H1 (cell line): ENCODE measurements at regions not wholly inside any gene's neighbourhood (a gene's known extent, or its start where the extent isn't known, plus 50 kb on each side); places are given as distances from the start of the nearest gene placed in this dataset.

ENCODE experiments used
- CTCF ChIA-PET: fragments of 300-600 bp; sonication (Branson Sonifier 250); formaldehyde crosslinking; loops from one replicate; lab custom pipeline; 2021; ENCODE audit not compliant: partially characterized antibody; lab: Charles Lee
- POLR2A ChIA-PET: fragments of 300-600 bp; sonication (Branson Sonifier 250); formaldehyde crosslinking; loops from one replicate; lab custom pipeline; 2021; ENCODE audit warnings: inconsistent platforms; ENCODE audit not compliant: partially characterized antibody; lab: Charles Lee
- DNase-seq, 2 experiments: peaks; one replicate each; pipeline versions ENCODE4 v3.0.0 to v3.0.0-alpha.2; 2010 to 2022; ENCODE audit warnings: low spot score in 2 of 2, low read depth in 1 of 2, mixed read lengths in 1 of 2
- FAIRE-seq: peaks from 2 replicates; lab custom pipeline; 2011; peaks lifted over from hg19 to GRCh38; lab: Jason Lieb, UNC
- H2AFZ ChIP-seq: 2 replicates; pipeline ENCODE4 v1.8.1; 2012; ENCODE audit warnings: low read length, inconsistent platforms
- H2AK5ac ChIP-seq: 2 replicates; pipeline ENCODE4 v1.6.1; 2013; ENCODE audit warnings: low read depth, low read length
- H2BK120ac ChIP-seq: replicated peaks from 2 replicates; pipeline ENCODE3; 2013; ENCODE audit warnings: low read depth, low read length, inconsistent platforms
- H2BK12ac ChIP-seq: 2 replicates; pipeline ENCODE4 v1.6.1; 2013; ENCODE audit warnings: low read depth, low read length
- H2BK15ac ChIP-seq: 2 replicates; pipeline ENCODE4 v1.6.1; 2013; ENCODE audit warnings: low read length
- H2BK20ac ChIP-seq: 2 replicates; pipeline ENCODE4 v1.6.1; 2013; ENCODE audit warnings: low read length
- H2BK5ac ChIP-seq: 2 replicates; pipeline ENCODE4 v1.6.1; 2013; ENCODE audit warnings: low read depth, low read length
- H3K14ac ChIP-seq: 2 replicates; pipeline ENCODE4 v1.6.1; 2013; ENCODE audit warnings: inconsistent platforms; ENCODE audit not compliant: insufficient read length
- H3K18ac ChIP-seq: 2 replicates; pipeline ENCODE4 v1.6.1; 2013; ENCODE audit warnings: low read length; ENCODE audit errors: extremely low read depth
- H3K23ac ChIP-seq: 2 replicates; pipeline ENCODE4 v1.6.1; 2013; ENCODE audit warnings: inconsistent platforms; ENCODE audit not compliant: insufficient read length
- H3K23me2 ChIP-seq: 2 replicates; pipeline ENCODE4 v1.6.1; 2013; ENCODE audit warnings: low read depth, low read length
- H3K27ac ChIP-seq: 2 replicates; pipeline ENCODE4 v1.6.1; 2011; ENCODE audit warnings: low read depth, low read length, inconsistent platforms
- H3K27me3 ChIP-seq, 4 experiments: replicated peaks in 1 of 4; 1 replicate in 1 of 4; 2 replicates in 3 of 4; pipeline versions ENCODE4 v1.6.1 to v1.8.1; 2011 to 2013; ENCODE audit warnings: low read length in 3 of 4, mild to moderate bottlenecking in 3 of 4, inconsistent platforms in 2 of 4, mixed read lengths in 2 of 4, moderate library complexity in 1 of 4; ENCODE audit not compliant: control insufficient read depth in 3 of 4, insufficient read depth in 3 of 4; ENCODE audit errors: extremely low read depth in 1 of 4
- H3K36me3 ChIP-seq, 4 experiments: 2 replicates each; pipeline versions ENCODE4 v1.6.1 to v1.8.1; 2011 to 2013; ENCODE audit warnings: mild to moderate bottlenecking in 4 of 4, low read length in 3 of 4, moderate library complexity in 2 of 4, control low read depth in 1 of 4, inconsistent platforms in 1 of 4; ENCODE audit not compliant: insufficient read depth in 4 of 4, control insufficient read depth in 2 of 4
- H3K4ac ChIP-seq: replicated peaks from 2 replicates; pipeline ENCODE3; 2013; ENCODE audit warnings: low read length, low read depth, mixed read lengths, inconsistent platforms; ENCODE audit not compliant: insufficient read length
- H3K4me1 ChIP-seq, 4 experiments: replicated peaks in 1 of 4; 1 replicate in 1 of 4; 2 replicates in 3 of 4; pipeline versions ENCODE4 v1.6.1 to v1.8.1; 2011 to 2013; ENCODE audit warnings: low read length in 3 of 4, inconsistent platforms in 2 of 4, mixed read lengths in 1 of 4; ENCODE audit not compliant: insufficient read depth in 4 of 4, control insufficient read depth in 3 of 4
- H3K4me2 ChIP-seq, 2 experiments: 2 replicates each; pipeline versions ENCODE4 v1.6.1 to v1.8.1; 2011 to 2013; ENCODE audit warnings: low read depth in 2 of 2, low read length in 2 of 2, control low read depth in 1 of 2, inconsistent platforms in 1 of 2, mild to moderate bottlenecking in 1 of 2; ENCODE audit not compliant: insufficient read depth in 1 of 2
- H3K4me3 ChIP-seq, 4 experiments: fragments of 200-600, 300-600 bp in 1 of 4; sonication (generic), shearing (Covaris generic), sonication (Bioruptor Twin) in 1 of 4; 2 replicates each; pipeline versions ENCODE4 v1.5.1 to v1.8.1; 2011 to 2016; ENCODE audit warnings: low read length in 4 of 4, low read depth in 3 of 4, control low read depth in 2 of 4, inconsistent platforms in 2 of 4, mild to moderate bottlenecking in 2 of 4, mixed read lengths in 1 of 4, moderate library complexity in 1 of 4; ENCODE audit not compliant: insufficient read depth in 2 of 4; ENCODE audit errors: extremely low read depth in 1 of 4
- H3K56ac ChIP-seq: replicated peaks from 2 replicates; pipeline ENCODE3; 2013; ENCODE audit warnings: low read depth, mild to moderate bottlenecking, mixed read lengths, low read length, inconsistent platforms; ENCODE audit not compliant: insufficient read length
- H3K79me1 ChIP-seq: 2 replicates; pipeline ENCODE4 v1.6.1; 2013; ENCODE audit warnings: low read depth, low read length, control low read depth
- H3K79me2 ChIP-seq, 2 experiments: 2 replicates each; pipeline versions ENCODE4 v1.6.1 to v1.8.1; 2012 to 2013; ENCODE audit warnings: low read length in 2 of 2, mild to moderate bottlenecking in 2 of 2, inconsistent platforms in 1 of 2; ENCODE audit not compliant: insufficient read depth in 2 of 2, control insufficient read depth in 1 of 2
- H3K9ac ChIP-seq, 4 experiments: replicated peaks in 1 of 4; 1 replicate in 1 of 4; 2 replicates in 3 of 4; pipeline versions ENCODE4 v1.6.1 to v1.8.1; 2011 to 2013; ENCODE audit warnings: low read depth in 3 of 4, low read length in 3 of 4, control low read depth in 2 of 4, mild to moderate bottlenecking in 2 of 4, moderate library complexity in 2 of 4, inconsistent platforms in 1 of 4; ENCODE audit errors: extremely low read depth in 1 of 4
- H3K9me3 ChIP-seq, 2 experiments: 2 replicates each; pipeline versions ENCODE4 v1.6.1 to v1.8.1; 2012 to 2013; ENCODE audit warnings: mild to moderate bottlenecking in 2 of 2, moderate library complexity in 2 of 2, control low read depth in 1 of 2, inconsistent platforms in 1 of 2, low read depth in 1 of 2, low read length in 1 of 2, mixed read lengths in 1 of 2; ENCODE audit not compliant: insufficient read depth in 2 of 2
- H4K20me1 ChIP-seq, 2 experiments: replicated peaks in 1 of 2; 2 replicates each; pipeline versions ENCODE3 to v1.8.1; 2011 to 2013; ENCODE audit warnings: inconsistent platforms in 2 of 2, low read length in 2 of 2, mild to moderate bottlenecking in 1 of 2; ENCODE audit not compliant: insufficient read depth in 2 of 2, control insufficient read depth in 1 of 2
- H4K5ac ChIP-seq: 2 replicates; pipeline ENCODE4 v1.6.1; 2013; ENCODE audit warnings: low read length, low read depth, mixed read lengths, inconsistent platforms; ENCODE audit not compliant: insufficient read length
- H4K8ac ChIP-seq: 2 replicates; pipeline ENCODE4 v1.8.0; 2013; ENCODE audit warnings: mild to moderate bottlenecking, moderate library complexity, low read length, inconsistent platforms; ENCODE audit not compliant: insufficient read depth; ENCODE audit errors: extremely low read depth
- H4K91ac ChIP-seq: replicated peaks from 2 replicates; pipeline ENCODE3; 2013; ENCODE audit warnings: low read length, mixed read lengths, inconsistent platforms; ENCODE audit not compliant: insufficient read length
- CBX8 ChIP-seq: fragments of 300-800, 300-1000 bp; sonication (generic); IDR thresholded peaks from 2 replicates; pipeline ENCODE4 v1.7.1; 2016; ENCODE audit warnings: low read depth, low read length, borderline replicate concordance
- CEBPB ChIP-seq: IDR thresholded peaks from 2 replicates; pipeline ENCODE4 v1.6.1; 2012; ENCODE audit warnings: low read depth, low read length
- CREB1 ChIP-seq: IDR thresholded peaks from 2 replicates; pipeline ENCODE4 v1.6.1; 2012; ENCODE audit warnings: inconsistent platforms
- EGR1 ChIP-seq: IDR thresholded peaks from 2 replicates; pipeline ENCODE4 v1.6.1; 2011; ENCODE audit warnings: low read depth, low read length, borderline replicate concordance
- GABPA ChIP-seq: IDR thresholded peaks from 2 replicates; pipeline ENCODE4 v1.6.1; 2011; ENCODE audit warnings: mild to moderate bottlenecking, low read length, moderate library complexity, borderline replicate concordance; ENCODE audit not compliant: insufficient read depth
- NANOG ChIP-seq: IDR thresholded peaks from 2 replicates; pipeline ENCODE4 v1.6.1; 2011; ENCODE audit warnings: low read length, low read depth, mild to moderate bottlenecking, inconsistent platforms; ENCODE audit not compliant: insufficient read depth, poor library complexity, severe bottlenecking
- SP4 ChIP-seq: IDR thresholded peaks from 2 replicates; pipeline ENCODE4 v1.6.1; 2012; ENCODE audit warnings: low read length, inconsistent platforms
- SRF ChIP-seq: IDR thresholded peaks from 2 replicates; pipeline ENCODE4 v1.6.1; 2011; ENCODE audit warnings: mild to moderate bottlenecking, low read depth, low read length, moderate library complexity
- TAF7 ChIP-seq: optimal IDR thresholded peaks from 2 replicates; pipeline ENCODE3; 2011; ENCODE audit warnings: low read depth, mild to moderate bottlenecking, inconsistent platforms, low read length, moderate library complexity, borderline replicate concordance
- TEAD4 ChIP-seq: IDR thresholded peaks from 2 replicates; pipeline ENCODE4 v1.6.1; 2012; ENCODE audit warnings: low read depth, low read length, inconsistent platforms, mixed read lengths
- ZNF274 ChIP-seq: IDR thresholded peaks from 2 replicates; pipeline ENCODE4 v1.7.0; 2012; ENCODE audit warnings: low read length, borderline replicate concordance; ENCODE audit errors: extremely low read depth
- WGBS, 2 experiments: shearing (Covaris generic) in 1 of 2; methylation state at CpG; one replicate each; pipeline versions ENCODE4 v1.1.6 to v1.1.7; 2013 to 2015; ENCODE audit warnings: low lambda C conversion rate in 2 of 2, mixed read lengths in 2 of 2, inconsistent platforms in 1 of 2, low coverage in 1 of 2, missing lambda C conversion rate in 1 of 2; ENCODE audit not compliant: insufficient replicate concordance in 2 of 2, insufficient coverage in 1 of 2, insufficient read length in 1 of 2; ENCODE audit errors: extremely low coverage in 1 of 2, missing lambda C conversion rate in 1 of 2; 5-methylcytosine and 5-hydroxymethylcytosine counted together
- TF ChIP-seq, protein P1 (sequence below): IDR thresholded peaks from 2 replicates; pipeline ENCODE4 v1.6.1; 2012; ENCODE audit warnings: inconsistent platforms
- TF ChIP-seq, protein P2 (sequence below), 3 experiments: IDR thresholded peaks; 1 replicate in 2 of 3; 2 replicates in 1 of 3; pipeline versions ENCODE4 v1.5.1 to v1.6.1; 2011; ENCODE audit warnings: low read length in 3 of 3, mild to moderate bottlenecking in 3 of 3, inconsistent platforms in 2 of 3, low read depth in 1 of 3, moderate library complexity in 1 of 3; ENCODE audit not compliant: insufficient read depth in 1 of 3; ENCODE audit errors: control extremely low read depth in 1 of 3

- no peak overlapping the region for H2BK12ac ChIP-seq
- H3K18ac ChIP-seq, result no peak overlapping the region
- no peaks in the 10 kb centered on the region for H3K36me3 ChIP-seq
- H4K5ac ChIP-seq, result no peak overlapping the region
- 92% methylated on average over 1 of the region's 1 CpG; no CpG with 5 or more reads in 1 of the 2 experiments for WGBS, 2 experiments
- no peak overlapping the region for H3K4me3 ChIP-seq
- CTCF ChIA-PET, result no interaction called here
- no peak overlapping the region for H2BK15ac ChIP-seq
- no peak overlapping the region for H3K27ac ChIP-seq
- FAIRE-seq (no peak), DNase-seq (no peak)
- H3K79me2 ChIP-seq, result no peaks in the 10 kb centered on the region
- H3K9me3 ChIP-seq, result no peaks in the 10 kb centered on the region
- H4K20me1 ChIP-seq, result no peaks in the 10 kb centered on the region
- H2BK120ac ChIP-seq, result no peak overlapping the region
- POLR2A ChIA-PET, result no interaction called here
- H2AK5ac ChIP-seq, result no peak overlapping the region
- no peak overlapping the region for H4K91ac ChIP-seq
- no peak overlapping the region for H3K4ac ChIP-seq
- H3K27me3 ChIP-seq, result no peaks in the 10 kb centered on the region
- no peak overlapping the region for H2BK5ac ChIP-seq
- H2BK20ac ChIP-seq, result no peak overlapping the region
- no peak overlapping the region for H2AFZ ChIP-seq
- H3K9ac ChIP-seq, result no peak overlapping the region
- no peaks in the 10 kb centered on the region for H3K4me1 ChIP-seq
- H3K79me1 ChIP-seq, result no peaks in the 10 kb centered on the region
- H3K23ac ChIP-seq, result no peak overlapping the region
- no peak overlapping the region for H3K4me2 ChIP-seq
- H3K14ac ChIP-seq, result no peak overlapping the region
- H4K8ac ChIP-seq, result no peak overlapping the region
- H3K56ac ChIP-seq, result no peak overlapping the region
- no peaks in the 10 kb centered on the region for H3K23me2 ChIP-seq
- TF ChIP-seq CEBPB (no peak), NANOG (no peak), GABPA (no peak), CREB1 (no peak), TAF7 (no peak), SRF (no peak), TEAD4 (no peak), CBX8 (no peak), ZNF274 (no peak), EGR1 (no peak), SP4 (no peak)
- TF ChIP-seq, protein P1, sequence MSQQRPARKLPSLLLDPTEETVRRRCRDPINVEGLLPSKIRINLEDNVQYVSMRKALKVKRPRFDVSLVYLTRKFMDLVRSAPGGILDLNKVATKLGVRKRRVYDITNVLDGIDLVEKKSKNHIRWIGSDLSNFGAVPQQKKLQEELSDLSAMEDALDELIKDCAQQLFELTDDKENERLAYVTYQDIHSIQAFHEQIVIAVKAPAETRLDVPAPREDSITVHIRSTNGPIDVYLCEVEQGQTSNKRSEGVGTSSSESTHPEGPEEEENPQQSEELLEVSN, result no peak
- TF ChIP-seq, protein P2, sequence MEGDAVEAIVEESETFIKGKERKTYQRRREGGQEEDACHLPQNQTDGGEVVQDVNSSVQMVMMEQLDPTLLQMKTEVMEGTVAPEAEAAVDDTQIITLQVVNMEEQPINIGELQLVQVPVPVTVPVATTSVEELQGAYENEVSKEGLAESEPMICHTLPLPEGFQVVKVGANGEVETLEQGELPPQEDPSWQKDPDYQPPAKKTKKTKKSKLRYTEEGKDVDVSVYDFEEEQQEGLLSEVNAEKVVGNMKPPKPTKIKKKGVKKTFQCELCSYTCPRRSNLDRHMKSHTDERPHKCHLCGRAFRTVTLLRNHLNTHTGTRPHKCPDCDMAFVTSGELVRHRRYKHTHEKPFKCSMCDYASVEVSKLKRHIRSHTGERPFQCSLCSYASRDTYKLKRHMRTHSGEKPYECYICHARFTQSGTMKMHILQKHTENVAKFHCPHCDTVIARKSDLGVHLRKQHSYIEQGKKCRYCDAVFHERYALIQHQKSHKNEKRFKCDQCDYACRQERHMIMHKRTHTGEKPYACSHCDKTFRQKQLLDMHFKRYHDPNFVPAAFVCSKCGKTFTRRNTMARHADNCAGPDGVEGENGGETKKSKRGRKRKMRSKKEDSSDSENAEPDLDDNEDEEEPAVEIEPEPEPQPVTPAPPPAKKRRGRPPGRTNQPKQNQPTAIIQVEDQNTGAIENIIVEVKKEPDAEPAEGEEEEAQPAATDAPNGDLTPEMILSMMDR (IDR thresholded peaks at IDR 0.05; ENCODE audit: control extremely low read depth in 1 of 3, insufficient read depth in 1 of 3, low read depth in 1 of 3, low read length in 3 of 3), result no peak
Measured at GRCh38 chrX:33589316-33589715, 378.0 kb upstream of the DMD start.
